ENCODE measurements at regions not wholly inside any gene's neighbourhood (a gene's known extent, or its start where the extent isn't known, plus 50 kb on each side); places are given as distances from the start of the nearest gene placed in this dataset.

DNA sequence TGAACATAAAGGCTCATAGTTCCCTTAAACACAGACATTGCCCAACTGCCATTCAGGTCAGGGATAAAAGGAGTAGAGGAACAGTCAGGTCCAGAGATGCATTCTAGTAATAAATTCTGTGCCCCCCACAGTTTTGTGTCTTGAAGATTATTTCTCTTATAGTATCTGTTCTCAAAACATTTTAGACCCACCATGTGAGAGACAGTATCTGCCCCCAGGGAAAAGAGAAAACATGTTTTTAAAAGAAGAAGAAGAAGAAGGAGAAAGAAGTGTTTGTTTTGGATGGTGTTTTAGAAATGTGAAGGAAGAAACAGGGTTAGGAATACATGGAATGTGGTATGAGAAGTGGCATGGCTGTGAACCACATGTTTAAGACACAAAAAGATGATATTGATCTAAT lies 629.6 kb upstream of the EPHA7 start:
- no peak for DNase-seq

DNA sequence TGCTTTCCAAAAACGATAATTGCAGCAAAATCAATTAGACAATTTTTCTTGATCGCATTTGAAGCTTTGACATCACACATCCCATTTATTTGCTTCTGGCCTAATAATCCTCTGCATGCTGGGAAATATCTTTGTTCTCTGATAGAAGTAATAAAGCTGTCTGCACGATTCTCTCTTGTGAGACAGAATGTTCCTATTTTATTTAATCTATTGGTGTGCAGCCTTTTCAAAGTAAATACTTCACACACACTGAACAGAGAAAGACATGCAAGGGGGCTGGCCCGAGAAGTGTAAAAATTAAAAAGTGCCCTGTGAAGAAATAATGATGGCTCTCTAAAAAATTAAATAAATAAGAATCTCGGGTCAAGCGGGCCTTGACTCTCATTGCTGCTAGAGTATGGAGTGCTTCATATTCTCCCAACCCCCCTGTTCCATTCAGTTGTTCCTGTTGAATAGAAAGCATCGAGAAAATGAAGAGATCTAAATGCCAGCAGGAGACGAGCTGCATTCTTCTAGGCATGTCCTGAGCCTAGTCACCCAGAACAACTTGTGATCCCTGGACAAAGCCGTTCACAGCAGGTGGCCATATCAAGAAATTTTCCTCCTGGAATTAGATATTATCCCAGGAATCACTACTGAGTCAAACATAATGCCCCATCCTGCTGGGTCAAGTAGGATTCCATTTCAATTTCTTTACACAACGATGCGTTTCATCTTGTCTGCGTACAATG lies 625.9 kb upstream of the EPHA7 start:
- DNase-seq, result no peak

DNA sequence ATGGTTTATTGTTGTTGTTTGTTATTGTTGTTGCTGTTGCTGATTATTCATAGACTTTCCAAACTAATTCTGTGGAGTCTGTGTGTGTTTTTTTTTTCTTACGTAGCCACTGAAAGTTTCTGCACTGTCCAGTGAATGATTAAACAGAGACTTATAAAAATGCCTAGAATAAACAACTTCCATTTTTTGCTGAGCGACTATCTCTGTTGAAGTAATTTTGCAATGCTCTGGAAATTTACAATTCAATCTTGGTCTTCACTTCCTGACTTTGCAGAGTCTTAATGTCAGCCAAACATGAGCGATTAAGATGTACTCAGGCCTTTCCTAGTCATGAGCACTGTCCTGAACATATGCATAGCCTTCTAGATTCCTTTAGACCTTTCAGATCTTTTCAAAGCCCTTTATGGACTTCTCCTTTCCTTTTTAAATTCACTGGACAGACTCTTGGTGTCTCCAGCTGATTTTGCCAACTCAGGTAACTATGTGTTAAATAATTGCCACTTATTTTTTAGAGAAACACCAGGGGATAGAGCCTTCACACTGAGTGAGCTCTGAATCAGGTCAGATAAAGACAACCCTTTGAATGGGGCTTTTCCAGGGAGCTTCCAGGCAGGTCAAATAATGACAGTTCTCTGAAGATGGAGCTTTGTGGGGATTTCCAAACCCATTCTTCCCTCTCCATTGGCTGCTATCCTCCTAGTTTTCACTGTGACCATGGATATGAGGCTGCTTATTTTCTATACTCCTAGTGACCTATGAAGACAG lies 622.8 kb upstream of the EPHA7 start:
- no peak for DNase-seq

DNA sequence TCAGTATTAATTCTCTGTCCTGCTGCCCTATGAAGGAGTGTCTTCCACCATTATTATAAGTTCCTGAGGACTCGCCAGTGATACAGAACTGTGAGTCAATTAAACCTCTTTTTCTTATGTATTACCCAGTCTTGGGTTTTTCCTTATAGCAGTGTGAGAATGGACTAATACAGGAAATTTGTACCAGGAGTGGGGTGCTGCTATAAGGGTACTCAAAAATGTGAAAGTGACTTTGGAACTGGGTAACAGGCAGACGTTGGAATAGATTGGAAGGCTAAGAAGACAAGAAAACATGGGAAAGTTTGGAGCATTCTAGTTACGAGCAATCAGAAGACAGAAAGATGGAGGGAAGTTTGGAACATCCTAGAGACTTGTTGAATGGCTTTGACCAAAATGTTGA lies 616.7 kb upstream of the EPHA7 start:
- DNase-seq, result no peak

DNA sequence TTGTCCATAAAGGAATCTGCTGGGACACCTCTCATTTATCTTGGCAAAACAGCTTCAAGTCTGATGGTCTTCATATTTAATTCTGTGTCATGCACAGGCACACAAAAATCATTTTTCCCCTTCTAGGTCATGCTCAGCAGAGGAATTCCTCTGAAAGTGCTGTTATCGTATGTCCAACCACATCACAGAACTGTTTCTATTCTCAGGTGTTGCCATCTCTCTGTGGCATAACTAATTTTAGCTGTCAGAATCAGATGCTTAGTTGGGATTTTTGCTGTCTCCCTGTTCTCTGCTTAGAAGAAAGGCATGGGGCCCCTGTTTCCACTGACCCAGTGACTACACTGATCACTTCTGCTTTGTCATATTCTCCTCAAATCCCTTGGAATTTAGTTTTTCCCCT lies 608.0 kb upstream of the EPHA7 start:
- no peak for DNase-seq

DNA sequence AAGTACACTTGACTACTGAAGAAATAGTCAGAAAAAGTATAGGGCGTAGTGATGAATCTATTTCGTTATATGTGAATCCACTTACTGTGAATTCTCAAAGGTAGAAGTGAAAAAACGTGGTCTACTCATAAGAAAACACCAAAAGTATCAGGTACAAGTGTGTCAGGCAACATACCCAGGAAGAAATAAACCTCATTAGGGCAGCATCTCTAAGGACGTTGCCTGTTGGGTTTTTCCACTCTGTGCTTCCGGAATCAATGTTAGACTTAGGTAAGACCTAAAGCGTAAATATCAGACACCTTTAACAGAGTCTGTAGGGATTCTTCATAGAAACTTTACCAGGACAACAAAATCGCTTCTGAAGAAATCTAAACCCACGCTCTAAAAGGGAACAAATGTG lies 607.2 kb upstream of the EPHA7 start:
- DNase-seq, result no peak

DNA sequence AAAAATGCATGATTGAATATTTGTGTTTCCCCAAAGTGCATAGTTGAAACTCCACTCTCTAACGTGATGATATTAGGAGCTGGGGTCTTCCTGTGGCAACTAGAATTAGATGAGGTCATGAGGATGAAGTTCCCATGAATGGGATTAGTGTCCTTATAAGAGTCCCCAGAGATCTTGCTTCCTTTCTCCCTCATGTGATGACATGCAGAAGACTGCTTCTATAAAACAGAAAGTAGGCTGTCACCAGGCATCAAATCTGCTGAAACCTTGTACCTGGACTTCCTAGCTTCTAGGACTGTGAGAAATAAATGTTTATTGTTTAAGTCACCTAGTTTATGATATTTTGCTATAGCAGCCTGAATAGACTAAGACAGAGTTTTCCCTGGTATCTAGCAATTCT lies 586.5 kb upstream of the EPHA7 start:
- no peak for DNase-seq

DNA sequence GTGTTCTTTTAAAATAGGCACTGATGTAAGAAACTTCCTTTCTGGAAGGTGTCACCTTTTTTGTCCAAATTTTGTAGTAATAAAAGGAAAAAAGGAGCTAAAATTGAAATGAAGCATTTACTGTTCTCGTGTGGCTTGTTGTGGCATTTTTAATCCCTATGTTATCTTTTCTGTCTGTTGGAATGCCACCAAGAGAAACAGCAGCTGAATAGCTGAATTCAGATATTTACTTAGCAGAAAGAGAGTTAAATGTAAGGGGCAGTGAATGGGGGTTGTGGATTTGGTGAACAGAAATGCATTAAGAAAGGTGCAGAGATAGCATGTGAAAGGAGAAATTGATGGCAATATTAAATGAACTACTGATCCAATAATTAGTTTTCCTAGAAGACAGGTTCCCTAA lies 573.6 kb upstream of the EPHA7 start:
- no peak for DNase-seq

DNA sequence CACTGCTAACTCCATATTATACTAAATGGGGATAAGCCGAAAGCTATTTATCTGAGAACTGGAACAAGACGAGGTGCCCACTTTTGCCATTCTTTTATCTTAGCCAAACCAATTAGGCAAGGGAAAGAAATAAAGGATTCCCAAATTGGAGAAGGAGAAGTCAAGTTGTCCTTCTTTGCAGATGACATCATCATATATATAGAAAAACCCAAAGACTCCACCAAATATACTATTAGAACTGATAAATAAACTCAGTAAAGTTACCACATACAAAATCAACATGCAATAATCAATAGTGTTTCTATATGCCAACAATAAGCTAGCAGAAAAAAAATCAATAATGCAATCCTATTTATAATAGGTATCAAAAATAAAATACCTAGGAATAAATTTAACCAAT lies 570.3 kb upstream of the EPHA7 start:
- no peak for DNase-seq

DNA sequence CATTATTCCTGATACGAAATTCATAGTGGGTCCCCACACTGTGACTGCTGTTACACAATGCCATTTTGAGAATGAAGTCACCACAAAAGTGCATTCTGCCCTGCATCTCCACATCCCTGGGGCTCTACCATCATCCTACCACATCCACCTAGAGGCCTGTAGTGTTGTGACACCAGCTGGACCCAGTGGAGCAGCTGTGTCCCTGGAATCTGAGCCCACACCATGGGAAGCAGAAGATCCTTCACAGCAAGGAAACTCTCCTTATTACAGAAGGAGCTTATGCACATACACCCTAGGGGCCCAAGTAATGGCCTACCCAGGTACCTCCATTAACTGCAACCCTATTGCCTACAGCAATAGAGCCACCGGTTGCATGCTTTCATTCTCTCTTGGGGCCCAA lies 566.6 kb upstream of the EPHA7 start:
- no peak for DNase-seq

DNA sequence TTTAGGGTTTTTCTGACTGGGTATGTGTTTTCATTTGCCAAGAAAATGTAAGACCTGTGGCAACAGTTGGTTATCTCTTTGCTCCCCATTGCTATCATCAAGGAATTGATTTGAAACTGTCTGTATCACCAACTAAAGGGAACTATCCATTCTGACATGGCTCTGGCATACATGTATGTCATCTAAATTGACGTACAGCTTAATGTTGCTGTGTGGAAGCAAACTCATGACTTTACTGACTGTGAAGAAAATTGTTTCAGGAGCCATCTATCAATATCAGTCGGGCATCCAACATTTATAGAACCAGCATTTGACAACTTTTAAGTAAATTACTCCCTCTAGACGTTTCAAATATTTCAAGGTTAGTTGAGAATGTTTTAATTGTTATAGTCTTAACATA lies 555.8 kb upstream of the EPHA7 start:
- DNase-seq, result no peak

DNA sequence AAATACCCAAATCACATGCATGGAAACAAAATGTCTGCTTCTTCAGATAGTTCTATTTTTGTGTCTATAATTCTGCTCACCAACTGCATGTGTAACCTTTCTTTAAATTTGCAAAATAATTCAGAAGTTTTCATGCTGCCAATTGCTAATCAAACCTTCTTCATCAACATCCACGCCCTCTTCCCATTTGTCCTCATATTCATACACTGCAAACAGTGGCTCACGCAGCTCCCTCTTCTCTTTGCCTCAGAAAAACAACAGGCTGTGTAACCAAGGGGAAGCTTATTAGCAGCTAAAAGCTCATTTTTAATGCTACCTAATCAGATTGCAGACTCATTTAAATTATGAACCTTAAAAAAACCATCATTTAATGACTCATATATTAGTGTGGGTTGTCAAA lies 555.0 kb upstream of the EPHA7 start:
- no peak for DNase-seq

DNA sequence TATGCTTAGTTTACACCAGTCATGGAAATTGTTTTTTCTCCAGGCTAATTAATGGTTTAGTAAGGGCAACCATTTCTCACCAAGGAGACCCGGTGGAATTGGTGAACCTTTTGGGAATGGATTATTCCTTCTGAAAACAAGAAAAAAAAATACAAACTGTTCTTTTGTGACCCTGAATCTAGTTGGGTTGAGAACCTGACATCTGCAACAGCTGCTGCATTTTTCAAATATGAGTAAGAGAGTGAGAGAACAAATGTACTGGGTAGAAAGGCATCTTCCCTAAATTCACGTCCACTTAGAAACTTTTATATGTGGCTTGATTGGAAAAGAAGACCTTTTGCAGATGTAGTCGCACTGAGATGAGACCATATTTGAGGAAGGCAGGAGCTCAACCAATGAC lies 553.4 kb upstream of the EPHA7 start:
- DNase-seq, result no peak

DNA sequence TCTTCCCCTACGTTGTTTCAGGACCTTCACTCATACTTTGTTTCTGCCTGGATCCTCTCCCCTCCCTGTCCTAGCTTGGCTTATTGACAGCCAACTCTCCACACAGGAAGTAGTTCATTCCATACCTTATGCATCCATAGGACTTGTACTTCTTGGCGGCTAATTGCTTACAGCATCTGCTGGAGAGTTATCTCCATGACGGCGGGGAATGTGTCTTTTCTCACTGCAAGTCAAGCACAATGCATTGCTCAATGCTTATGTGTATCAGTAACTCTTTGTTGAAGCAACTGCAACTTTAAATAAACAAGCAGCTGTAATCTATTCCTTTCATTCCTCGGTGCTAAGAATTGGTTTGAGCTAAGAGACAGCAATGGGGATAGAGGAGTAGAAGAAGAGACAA lies 551.3 kb upstream of the EPHA7 start:
- no peak for DNase-seq

DNA sequence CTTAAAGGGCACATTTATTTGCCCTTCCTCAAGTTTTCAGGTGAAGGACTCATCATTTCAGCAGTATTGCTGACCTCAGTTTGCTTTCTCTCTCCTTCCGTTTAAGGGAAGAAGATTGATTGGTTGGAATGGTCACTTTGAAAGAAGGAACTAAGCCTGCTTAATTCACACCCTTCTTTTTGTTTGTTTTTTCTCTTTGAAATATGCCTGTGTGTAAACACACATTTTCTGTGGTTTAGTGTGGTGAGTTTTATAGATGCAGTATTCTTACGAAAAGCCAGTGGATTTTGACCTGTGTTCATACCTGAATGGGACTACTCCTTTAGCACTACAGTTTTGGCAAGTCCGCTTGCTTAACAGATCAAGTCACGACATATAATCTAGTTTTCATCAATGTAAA lies 548.8 kb upstream of the EPHA7 start:
- DNase-seq, result no peak

DNA sequence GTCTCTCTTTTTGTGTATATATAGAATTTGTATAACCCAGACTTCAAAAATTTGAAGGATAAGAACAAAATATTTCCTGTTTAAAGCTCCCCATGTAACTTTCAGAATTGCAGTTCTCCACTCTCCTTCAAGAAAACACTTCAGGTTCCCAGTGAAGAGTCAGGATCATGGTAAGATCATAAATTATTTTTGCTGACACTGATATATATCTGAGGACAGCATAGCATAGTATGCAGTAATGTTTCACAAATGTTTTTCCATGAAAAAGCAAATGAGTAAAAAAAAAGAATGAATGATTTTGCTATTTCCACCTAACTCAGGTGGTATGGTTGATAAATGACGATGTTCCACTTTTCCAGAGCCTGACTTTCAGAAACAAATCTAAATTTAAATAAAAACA lies 545.6 kb upstream of the EPHA7 start:
- no peak for DNase-seq

DNA sequence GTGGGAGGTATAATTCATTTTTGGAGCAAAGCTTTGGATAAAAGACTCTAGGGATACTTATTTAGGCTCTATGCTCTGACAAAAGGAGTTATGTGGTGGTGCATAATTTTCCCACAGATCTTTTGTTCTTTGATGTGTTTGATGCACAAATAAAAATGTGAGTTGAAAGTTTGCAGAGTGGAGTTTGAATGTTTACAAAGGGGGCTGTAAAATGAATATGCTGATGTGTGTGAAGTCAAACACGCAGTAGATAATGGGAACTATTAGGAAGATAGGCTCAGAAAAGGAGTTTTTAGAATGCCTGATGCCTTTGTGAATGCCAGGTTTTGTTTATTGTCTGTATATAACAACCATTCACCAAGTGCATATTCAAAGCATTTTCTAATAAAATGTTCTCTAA lies 545.0 kb upstream of the EPHA7 start:
- no peak for DNase-seq

DNA sequence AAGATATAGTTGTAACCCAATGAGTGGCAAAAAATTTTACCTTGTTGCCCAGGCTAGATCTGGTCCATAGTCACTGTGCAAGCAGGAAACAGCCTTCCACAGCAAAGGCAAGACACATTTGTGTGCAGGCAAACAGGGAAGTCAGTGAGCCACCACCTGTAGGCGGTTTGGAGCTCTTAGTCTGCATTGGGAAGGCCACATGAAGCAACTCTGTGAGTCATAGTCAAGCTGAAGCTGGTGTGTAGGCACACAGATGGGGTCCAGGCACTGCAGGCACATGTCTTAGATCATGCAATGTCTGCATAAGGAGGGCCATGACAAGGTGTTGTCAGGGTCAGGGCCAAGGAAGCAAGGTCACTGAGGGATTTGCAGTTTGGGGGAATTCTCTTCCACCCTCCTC lies 543.2 kb upstream of the EPHA7 start:
- peak in 1 of 2 donors; percentile 1 for DNase-seq

DNA sequence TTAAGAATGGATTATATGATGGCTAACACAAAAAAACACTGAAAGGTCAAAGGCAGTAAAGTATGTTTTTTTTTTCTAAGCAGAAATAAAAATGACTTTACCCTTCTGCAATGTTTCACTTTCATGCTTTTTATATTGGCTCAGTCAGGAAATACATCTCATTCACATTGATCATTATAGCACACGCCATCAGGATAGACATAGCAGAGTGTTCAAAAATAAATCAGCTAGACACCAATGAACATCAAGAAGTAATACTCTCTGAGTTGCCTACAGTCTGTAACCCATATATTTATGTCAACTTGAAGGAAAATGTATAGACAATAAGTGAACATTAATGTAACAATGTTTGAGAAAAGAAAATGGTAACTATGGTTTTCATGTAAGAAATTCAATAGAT lies 535.2 kb upstream of the EPHA7 start:
- DNase-seq, result no peak

DNA sequence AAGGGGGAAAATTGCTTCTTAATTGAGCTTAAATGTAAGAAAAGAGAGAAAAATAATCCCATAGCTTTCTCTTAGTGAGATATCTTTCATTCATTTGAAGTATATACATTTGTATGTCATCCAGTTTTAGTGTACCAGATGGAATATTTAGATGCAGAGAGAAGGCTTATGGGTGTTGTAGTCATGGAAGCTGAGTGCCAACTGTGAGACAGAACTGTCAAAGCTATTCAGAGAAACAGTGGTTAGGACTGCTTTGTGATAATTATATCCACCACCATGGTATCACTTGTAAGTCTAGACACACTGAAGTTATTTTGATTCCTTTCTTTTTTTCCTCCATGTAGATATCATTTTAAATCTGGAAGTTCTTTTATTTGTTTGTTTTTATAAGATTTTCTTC lies 524.3 kb upstream of the EPHA7 start:
- DNase-seq, result no peak

DNA sequence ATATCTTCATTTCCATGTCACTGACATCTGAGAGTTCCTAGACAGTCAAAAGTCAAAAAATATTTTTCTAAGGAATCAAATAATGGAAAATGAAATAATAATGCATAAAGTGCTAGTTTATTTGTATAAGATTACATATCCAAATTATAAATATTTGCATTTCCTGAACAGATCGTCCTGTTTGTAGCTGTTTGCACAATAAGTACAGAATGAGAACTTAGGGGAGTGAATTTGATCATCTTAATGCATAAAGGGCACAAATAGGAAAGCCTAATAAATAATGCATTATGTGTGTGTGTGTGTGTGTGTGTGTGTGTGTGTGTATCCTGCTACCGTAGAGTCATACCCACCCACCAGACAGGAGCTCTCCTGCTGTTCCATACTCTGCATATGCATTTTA lies 521.0 kb upstream of the EPHA7 start:
- DNase-seq, result no peak

DNA sequence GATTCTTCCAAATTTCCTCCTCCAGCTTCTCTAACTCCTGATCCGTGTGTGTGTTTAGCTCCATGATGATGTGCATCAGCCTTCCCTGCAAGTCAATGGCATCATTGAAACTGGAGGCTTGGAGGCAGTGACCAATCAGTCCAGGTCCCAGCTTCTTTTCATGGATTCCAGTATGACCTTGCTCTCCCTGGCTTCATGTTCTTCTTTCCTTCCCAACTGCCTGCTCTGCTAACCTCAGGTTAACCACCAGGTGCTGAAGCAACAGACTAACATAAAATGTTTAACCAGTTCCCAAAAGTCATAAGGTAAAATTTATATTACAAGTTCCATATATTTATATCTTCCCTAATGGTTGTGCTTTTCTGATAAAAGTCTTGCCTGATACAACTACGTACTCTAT lies 512.8 kb upstream of the EPHA7 start:
- no peak for DNase-seq

DNA sequence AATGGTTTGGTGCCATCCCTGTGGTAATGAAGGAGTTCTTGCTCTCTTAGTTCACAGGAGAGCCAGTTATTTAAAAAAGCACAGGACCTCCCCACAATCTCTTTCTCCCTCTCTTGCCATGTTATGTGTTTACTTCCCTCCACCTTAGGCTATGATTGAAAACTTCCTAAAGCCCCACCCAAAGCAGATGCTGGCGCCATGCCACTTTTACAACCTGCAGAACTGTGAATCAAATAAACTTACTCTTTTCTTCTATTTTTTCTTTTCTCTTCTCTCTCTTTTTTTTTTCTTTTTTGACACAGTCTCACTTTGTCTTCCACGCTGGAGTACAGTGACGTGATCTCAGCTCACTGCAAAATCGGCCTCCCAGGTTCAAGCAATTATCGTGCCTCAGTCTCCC lies 508.4 kb upstream of the EPHA7 start:
- DNase-seq, result no peak

DNA sequence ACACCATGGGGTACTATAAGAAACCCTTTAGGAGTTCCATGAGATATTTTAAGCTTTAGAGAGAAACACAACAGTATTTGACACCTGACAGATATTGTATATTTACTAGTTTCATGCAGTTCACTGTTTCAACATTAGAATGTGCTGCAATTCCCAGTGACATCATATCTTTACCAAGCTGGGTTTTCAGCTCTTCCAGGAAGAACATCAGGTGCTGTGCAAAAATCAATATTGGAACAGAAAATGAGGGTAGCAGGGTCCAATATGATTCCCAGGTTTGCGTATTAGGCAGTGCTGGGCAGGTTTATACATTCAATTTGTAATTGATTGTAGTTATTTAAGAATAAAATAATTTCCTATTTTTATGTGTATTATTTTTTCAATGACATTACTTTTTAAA lies 500.0 kb upstream of the EPHA7 start:
- DNase-seq, result no peak

DNA sequence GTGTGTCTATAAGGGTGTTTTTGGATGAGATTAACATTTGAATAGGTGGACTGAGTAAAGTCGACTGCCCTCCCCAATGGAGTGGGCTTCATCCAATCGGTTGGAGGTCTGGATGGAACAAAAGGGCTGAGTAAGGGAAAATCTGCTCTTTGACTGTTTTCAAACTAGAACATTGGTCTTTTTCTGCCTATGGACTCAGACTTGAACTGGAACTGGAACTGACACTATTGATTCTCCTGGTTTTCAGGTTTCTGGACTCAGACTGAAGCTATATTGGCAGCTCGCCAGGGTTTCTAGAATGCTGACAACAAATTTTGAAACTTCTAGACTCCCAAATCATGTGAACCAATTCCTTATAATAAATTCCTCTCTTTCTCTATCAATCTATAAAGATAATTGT lies 498.9 kb upstream of the EPHA7 start:
- DNase-seq, result no peak

Measured in hippocampal formation (tissue), 2 donors.